ENCODE measurements at regions not wholly inside any gene's neighbourhood (a gene's known extent, or its start where the extent isn't known, plus 50 kb on each side); places are given as distances from the start of the nearest gene placed in this dataset.

DNA sequence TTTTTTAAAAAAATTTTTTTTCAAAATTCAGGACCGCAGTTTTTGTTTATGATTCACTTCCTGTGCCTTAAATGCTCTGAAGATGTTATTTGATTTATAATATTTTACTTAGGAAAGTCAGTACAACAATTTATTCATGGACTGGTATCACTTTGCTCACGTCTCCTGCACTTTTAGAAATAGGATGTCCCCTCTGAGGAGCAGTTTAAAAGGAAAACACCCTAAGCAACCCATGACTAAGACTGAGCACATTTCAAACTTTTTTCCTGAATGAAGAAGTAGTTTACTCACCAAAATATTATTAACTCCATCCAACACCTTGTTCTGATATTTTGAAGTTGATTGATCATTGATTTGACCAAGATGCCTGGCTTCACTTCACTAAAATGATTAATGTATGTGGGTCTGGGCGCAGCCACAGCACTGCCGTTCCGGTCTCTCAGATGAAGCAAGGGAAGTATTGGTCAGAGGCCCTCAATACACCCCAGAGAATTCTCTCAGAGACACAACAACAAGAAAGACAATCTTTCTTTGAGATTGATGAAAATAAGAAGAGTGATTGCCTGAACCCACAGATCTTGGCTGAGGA is 223.9 kb downstream of the TGFB2 start:
- Histone ChIP-seq H3K4me1 (ENCODE audit: control insufficient read depth in 2 of 2, insufficient read depth in 1 of 2, low read depth in 1 of 2, low read length in 2 of 2) (peaks cover 3 to 6% of the 10 kb centered on the region in 2 donors), H2BK12ac (ENCODE audit: low read length) (no peak overlapping the region), H3K18ac (ENCODE audit: low read length) (no peak overlapping the region), H4K91ac (ENCODE audit: low read depth, low read length, poor library complexity) (no peak overlapping the region), H3K36me3 (replicated peaks in 1 of 2; ENCODE audit: control insufficient read depth in 2 of 2, insufficient read depth in 2 of 2, low read length in 2 of 2) (peaks cover 0 to 1% of the 10 kb centered on the region in 2 donors), H3K4me3 (ENCODE audit: low read length in 2 of 2) (no peak overlapping the region), H3K9me3 (replicated peaks in 1 of 2; ENCODE audit: control insufficient read depth in 2 of 2, insufficient read depth in 1 of 2, low read depth in 1 of 2, low read length in 2 of 2) (no peaks in the 10 kb centered on the region), H2BK15ac (ENCODE audit: low read length) (no peak overlapping the region), H3K23ac (ENCODE audit: low read depth, low read length, poor library complexity) (no peak overlapping the region), H3K27me3 (ENCODE audit: control insufficient read depth in 3 of 3, insufficient read depth in 3 of 3, low read depth in 1 of 3, low read length in 3 of 3) (no peaks in the 10 kb centered on the region), H3K27ac (replicated peaks; ENCODE audit: low read length) (no peak overlapping the region), H3K4me2 (ENCODE audit: insufficient read depth, low read length, poor library complexity, severe bottlenecking) (no peak overlapping the region), H3K14ac (ENCODE audit: low read length) (no peak overlapping the region), H2BK120ac (ENCODE audit: low read depth, low read length) (no peak overlapping the region), H3K79me1 (ENCODE audit: low read depth, low read length) (no peaks in the 10 kb centered on the region), H4K8ac (ENCODE audit: low read depth, low read length) (no peak overlapping the region), H3K4ac (ENCODE audit: low read length) (no peak overlapping the region), H3K9ac (ENCODE audit: low read depth, low read length, poor library complexity) (no peak overlapping the region), H2AFZ (ENCODE audit: low read length) (peak overlapping the region; percentile 19), H2BK5ac (ENCODE audit: low read length) (no peak overlapping the region), H2AK5ac (ENCODE audit: low read depth, low read length) (no peak overlapping the region)
- DNase-seq (ENCODE audit: low spot score), result no peak
- no CpG with 5 or more reads among the region's 5 CpGs for WGBS, 2 donors (ENCODE audit: extremely low coverage in 2 of 2, insufficient read length in 2 of 2, insufficient replicate concordance in 1 of 2)

DNA sequence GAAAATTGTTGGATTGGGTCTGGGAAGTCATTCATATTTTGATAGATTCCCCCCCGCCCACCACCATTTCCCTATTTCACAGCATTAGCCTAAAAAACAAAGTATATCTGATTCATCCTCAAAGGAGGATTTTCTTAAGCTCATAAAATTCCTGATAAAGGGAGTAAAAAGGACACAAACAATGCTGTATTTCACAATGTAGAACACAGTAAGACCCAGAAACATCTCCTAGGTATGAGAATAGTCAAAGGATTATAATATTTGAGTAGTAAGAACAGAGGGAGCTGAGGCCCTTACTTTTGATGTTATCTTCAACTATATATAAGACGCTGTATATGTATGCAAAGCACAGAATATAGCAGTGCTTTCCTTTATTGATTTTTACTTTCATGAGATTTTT is 225.3 kb downstream of the TGFB2 start:
- H4K8ac ChIP-seq (ENCODE audit: low read depth, low read length), result no peak overlapping the region
- H2AFZ ChIP-seq (ENCODE audit: low read length), result no peak overlapping the region
- H2BK5ac ChIP-seq (ENCODE audit: low read length), result no peak overlapping the region
- DNase-seq (ENCODE audit: low spot score), result no peak
- H2AK5ac ChIP-seq (ENCODE audit: low read depth, low read length), result no peak overlapping the region
- H3K4me2 ChIP-seq (ENCODE audit: insufficient read depth, low read length, poor library complexity, severe bottlenecking), result no peak overlapping the region
- H3K4ac ChIP-seq (ENCODE audit: low read length), result no peak overlapping the region
- peaks cover 0 to 1% of the 10 kb centered on the region in 2 donors for H3K36me3 ChIP-seq (replicated peaks in 1 of 2; ENCODE audit: control insufficient read depth in 2 of 2, insufficient read depth in 2 of 2, low read length in 2 of 2)
- H2BK15ac ChIP-seq (ENCODE audit: low read length), result no peak overlapping the region
- no peak overlapping the region for H3K23ac ChIP-seq (ENCODE audit: low read depth, low read length, poor library complexity)
- H2BK12ac ChIP-seq (ENCODE audit: low read length), result no peak overlapping the region
- H3K27ac ChIP-seq (replicated peaks; ENCODE audit: low read length), result no peak overlapping the region
- no peak overlapping the region for H4K91ac ChIP-seq (ENCODE audit: low read depth, low read length, poor library complexity)
- H2BK120ac ChIP-seq (ENCODE audit: low read depth, low read length), result no peak overlapping the region
- no peaks in the 10 kb centered on the region for H3K79me1 ChIP-seq (ENCODE audit: low read depth, low read length)
- WGBS, 2 donors (ENCODE audit: extremely low coverage in 2 of 2, insufficient read length in 2 of 2, insufficient replicate concordance in 1 of 2), result no CpG with 5 or more reads among the region's 2 CpGs
- H3K27me3 ChIP-seq (ENCODE audit: control insufficient read depth in 3 of 3, insufficient read depth in 3 of 3, low read depth in 1 of 3, low read length in 3 of 3), result no peaks in the 10 kb centered on the region
- peaks cover 3 to 6% of the 10 kb centered on the region in 2 donors for H3K4me1 ChIP-seq (ENCODE audit: control insufficient read depth in 2 of 2, insufficient read depth in 1 of 2, low read depth in 1 of 2, low read length in 2 of 2)
- H3K9me3 ChIP-seq (replicated peaks in 1 of 2; ENCODE audit: control insufficient read depth in 2 of 2, insufficient read depth in 1 of 2, low read depth in 1 of 2, low read length in 2 of 2), result no peaks in the 10 kb centered on the region
- H3K14ac ChIP-seq (ENCODE audit: low read length), result no peak overlapping the region
- no peak overlapping the region for H3K18ac ChIP-seq (ENCODE audit: low read length)
- H3K4me3 ChIP-seq (ENCODE audit: low read length in 2 of 2), result no peak overlapping the region
- no peak overlapping the region for H3K9ac ChIP-seq (ENCODE audit: low read depth, low read length, poor library complexity)

DNA sequence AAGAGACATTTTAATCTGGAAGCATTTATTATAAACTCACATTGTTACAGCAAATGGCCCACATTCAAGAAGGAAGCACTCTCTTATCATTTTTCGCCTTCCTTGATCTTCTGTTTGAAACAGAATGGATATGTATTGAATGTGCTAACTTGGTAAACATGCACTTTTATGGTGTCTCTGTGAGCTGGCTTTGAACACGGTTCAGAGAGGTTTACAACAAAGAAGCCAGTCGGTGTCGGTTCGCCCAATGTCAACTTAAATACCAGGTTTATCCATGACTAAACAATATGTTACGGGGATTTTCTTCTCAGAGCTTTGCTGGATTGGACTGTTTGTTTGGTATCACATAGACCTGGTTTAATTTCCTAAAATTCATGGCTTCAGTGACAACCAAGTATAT is 226.4 kb downstream of the TGFB2 start:
- Histone ChIP-seq H3K14ac (ENCODE audit: low read length) (no peak overlapping the region), H3K27me3 (ENCODE audit: control insufficient read depth in 3 of 3, insufficient read depth in 3 of 3, low read depth in 1 of 3, low read length in 3 of 3) (no peaks in the 10 kb centered on the region), H3K9ac (ENCODE audit: low read depth, low read length, poor library complexity) (no peak overlapping the region), H2AK5ac (ENCODE audit: low read depth, low read length) (no peak overlapping the region), H4K91ac (ENCODE audit: low read depth, low read length, poor library complexity) (no peak overlapping the region), H2BK12ac (ENCODE audit: low read length) (no peak overlapping the region), H2BK120ac (ENCODE audit: low read depth, low read length) (no peak overlapping the region), H3K18ac (ENCODE audit: low read length) (no peak overlapping the region), H3K9me3 (replicated peaks in 1 of 2; ENCODE audit: control insufficient read depth in 2 of 2, insufficient read depth in 1 of 2, low read depth in 1 of 2, low read length in 2 of 2) (no peaks in the 10 kb centered on the region), H3K79me1 (ENCODE audit: low read depth, low read length) (no peaks in the 10 kb centered on the region), H3K23ac (ENCODE audit: low read depth, low read length, poor library complexity) (no peak overlapping the region), H2BK5ac (ENCODE audit: low read length) (no peak overlapping the region), H3K4ac (ENCODE audit: low read length) (no peak overlapping the region), H3K4me1 (ENCODE audit: control insufficient read depth in 2 of 2, insufficient read depth in 1 of 2, low read depth in 1 of 2, low read length in 2 of 2) (peaks cover 3 to 6% of the 10 kb centered on the region in 2 donors), H3K4me3 (ENCODE audit: low read length in 2 of 2) (no peak overlapping the region), H2BK15ac (ENCODE audit: low read length) (no peak overlapping the region), H3K36me3 (replicated peaks in 1 of 2; ENCODE audit: control insufficient read depth in 2 of 2, insufficient read depth in 2 of 2, low read length in 2 of 2) (peaks cover 0 to 1% of the 10 kb centered on the region in 2 donors), H2AFZ (ENCODE audit: low read length) (no peak overlapping the region), H3K4me2 (ENCODE audit: insufficient read depth, low read length, poor library complexity, severe bottlenecking) (no peak overlapping the region), H3K27ac (replicated peaks; ENCODE audit: low read length) (no peak overlapping the region), H4K8ac (ENCODE audit: low read depth, low read length) (no peak overlapping the region)
- no peak for DNase-seq (ENCODE audit: low spot score)
- WGBS, 2 donors (ENCODE audit: extremely low coverage in 2 of 2, insufficient read length in 2 of 2, insufficient replicate concordance in 1 of 2), result no CpG with 5 or more reads among the region's 6 CpGs

DNA sequence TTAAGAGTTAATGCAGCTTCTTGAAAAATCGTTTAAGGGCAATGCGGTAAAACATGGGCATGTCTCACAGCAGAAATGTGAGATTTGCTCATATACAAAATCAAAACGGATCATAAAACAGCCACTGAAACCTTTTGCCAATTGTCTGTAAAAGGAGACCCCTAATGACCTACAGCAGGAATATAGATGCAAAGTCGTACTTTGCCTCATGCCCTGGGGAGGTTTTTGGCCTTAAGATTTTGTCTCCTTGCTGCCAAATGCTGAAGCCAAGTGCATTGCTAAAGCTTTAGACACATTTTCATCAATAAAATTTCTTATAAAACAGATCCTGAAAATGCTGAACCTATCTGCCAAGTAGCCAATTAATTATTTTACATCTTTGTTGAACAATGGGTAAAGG is 226.9 kb downstream of the TGFB2 start:
- H3K79me1 ChIP-seq (ENCODE audit: low read depth, low read length), result no peaks in the 10 kb centered on the region
- no peak overlapping the region for H2AFZ ChIP-seq (ENCODE audit: low read length)
- no peak overlapping the region for H3K27ac ChIP-seq (replicated peaks; ENCODE audit: low read length)
- no peak overlapping the region for H3K4me2 ChIP-seq (ENCODE audit: insufficient read depth, low read length, poor library complexity, severe bottlenecking)
- no peak overlapping the region for H4K91ac ChIP-seq (ENCODE audit: low read depth, low read length, poor library complexity)
- no peak overlapping the region for H2AK5ac ChIP-seq (ENCODE audit: low read depth, low read length)
- peaks cover 3 to 6% of the 10 kb centered on the region in 2 donors for H3K4me1 ChIP-seq (ENCODE audit: control insufficient read depth in 2 of 2, insufficient read depth in 1 of 2, low read depth in 1 of 2, low read length in 2 of 2)
- H3K9ac ChIP-seq (ENCODE audit: low read depth, low read length, poor library complexity), result no peak overlapping the region
- H2BK5ac ChIP-seq (ENCODE audit: low read length), result no peak overlapping the region
- no peak overlapping the region for H2BK15ac ChIP-seq (ENCODE audit: low read length)
- no peak overlapping the region for H4K8ac ChIP-seq (ENCODE audit: low read depth, low read length)
- H3K18ac ChIP-seq (ENCODE audit: low read length), result no peak overlapping the region
- H3K9me3 ChIP-seq (replicated peaks in 1 of 2; ENCODE audit: control insufficient read depth in 2 of 2, insufficient read depth in 1 of 2, low read depth in 1 of 2, low read length in 2 of 2), result peaks cover 0 to under 1% of the 10 kb centered on the region in 2 donors
- H3K4me3 ChIP-seq (ENCODE audit: low read length in 2 of 2), result no peak overlapping the region
- no CpG with 5 or more reads among the region's 4 CpGs for WGBS, 2 donors (ENCODE audit: extremely low coverage in 2 of 2, insufficient read length in 2 of 2, insufficient replicate concordance in 1 of 2)
- H2BK120ac ChIP-seq (ENCODE audit: low read depth, low read length), result no peak overlapping the region
- peaks cover 0 to 1% of the 10 kb centered on the region in 2 donors for H3K36me3 ChIP-seq (replicated peaks in 1 of 2; ENCODE audit: control insufficient read depth in 2 of 2, insufficient read depth in 2 of 2, low read length in 2 of 2)
- no peak overlapping the region for H3K4ac ChIP-seq (ENCODE audit: low read length)
- no peaks in the 10 kb centered on the region for H3K27me3 ChIP-seq (ENCODE audit: control insufficient read depth in 3 of 3, insufficient read depth in 3 of 3, low read depth in 1 of 3, low read length in 3 of 3)
- no peak for DNase-seq (ENCODE audit: low spot score)
- H3K23ac ChIP-seq (ENCODE audit: low read depth, low read length, poor library complexity), result no peak overlapping the region
- no peak overlapping the region for H3K14ac ChIP-seq (ENCODE audit: low read length)
- H2BK12ac ChIP-seq (ENCODE audit: low read length), result no peak overlapping the region
